ENCODE measurements at regions not wholly inside any gene's neighbourhood (a gene's known extent, or its start where the extent isn't known, plus 50 kb on each side); places are given as distances from the start of the nearest gene placed in this dataset.

DNA sequence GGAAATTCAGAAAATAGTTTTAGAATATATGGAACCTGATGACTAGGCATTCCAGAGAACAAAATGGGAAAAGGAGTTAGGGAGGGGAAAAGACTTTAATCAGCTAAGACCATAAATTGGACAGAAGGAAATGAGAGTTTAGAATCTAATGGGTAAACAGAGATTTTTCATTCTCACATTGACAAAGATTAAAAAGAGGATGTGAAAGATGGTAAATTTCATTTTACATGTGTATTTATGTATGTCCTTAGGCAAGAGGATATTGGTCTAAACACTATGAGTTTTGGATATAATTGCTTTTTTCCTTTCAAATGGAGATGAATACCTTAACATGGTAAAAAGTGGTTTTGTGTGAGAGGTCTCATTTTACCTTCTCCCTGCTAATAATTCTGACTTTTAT is 1021.9 kb downstream of the NSUN3 start:
- TF ChIP-seq, protein P1, sequence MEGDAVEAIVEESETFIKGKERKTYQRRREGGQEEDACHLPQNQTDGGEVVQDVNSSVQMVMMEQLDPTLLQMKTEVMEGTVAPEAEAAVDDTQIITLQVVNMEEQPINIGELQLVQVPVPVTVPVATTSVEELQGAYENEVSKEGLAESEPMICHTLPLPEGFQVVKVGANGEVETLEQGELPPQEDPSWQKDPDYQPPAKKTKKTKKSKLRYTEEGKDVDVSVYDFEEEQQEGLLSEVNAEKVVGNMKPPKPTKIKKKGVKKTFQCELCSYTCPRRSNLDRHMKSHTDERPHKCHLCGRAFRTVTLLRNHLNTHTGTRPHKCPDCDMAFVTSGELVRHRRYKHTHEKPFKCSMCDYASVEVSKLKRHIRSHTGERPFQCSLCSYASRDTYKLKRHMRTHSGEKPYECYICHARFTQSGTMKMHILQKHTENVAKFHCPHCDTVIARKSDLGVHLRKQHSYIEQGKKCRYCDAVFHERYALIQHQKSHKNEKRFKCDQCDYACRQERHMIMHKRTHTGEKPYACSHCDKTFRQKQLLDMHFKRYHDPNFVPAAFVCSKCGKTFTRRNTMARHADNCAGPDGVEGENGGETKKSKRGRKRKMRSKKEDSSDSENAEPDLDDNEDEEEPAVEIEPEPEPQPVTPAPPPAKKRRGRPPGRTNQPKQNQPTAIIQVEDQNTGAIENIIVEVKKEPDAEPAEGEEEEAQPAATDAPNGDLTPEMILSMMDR (IDR thresholded peaks at IDR 0.05; ENCODE audit: low read length): no peak
- TF ChIP-seq EZH2 (IDR thresholded peaks at IDR 0.05; ENCODE audit: borderline replicate concordance, low read length): no peak
